HT-29 (cell line): ENCODE measurements at regions not wholly inside any gene's neighbourhood (a gene's known extent, or its start where the extent isn't known, plus 50 kb on each side); places are given as distances from the start of the nearest gene placed in this dataset.

Experiments
- DNase-seq: peaks from one replicate; pipeline ENCODE4 v3.0.0-alpha.2; 2015; ENCODE audit warnings: low spot score

DNA sequence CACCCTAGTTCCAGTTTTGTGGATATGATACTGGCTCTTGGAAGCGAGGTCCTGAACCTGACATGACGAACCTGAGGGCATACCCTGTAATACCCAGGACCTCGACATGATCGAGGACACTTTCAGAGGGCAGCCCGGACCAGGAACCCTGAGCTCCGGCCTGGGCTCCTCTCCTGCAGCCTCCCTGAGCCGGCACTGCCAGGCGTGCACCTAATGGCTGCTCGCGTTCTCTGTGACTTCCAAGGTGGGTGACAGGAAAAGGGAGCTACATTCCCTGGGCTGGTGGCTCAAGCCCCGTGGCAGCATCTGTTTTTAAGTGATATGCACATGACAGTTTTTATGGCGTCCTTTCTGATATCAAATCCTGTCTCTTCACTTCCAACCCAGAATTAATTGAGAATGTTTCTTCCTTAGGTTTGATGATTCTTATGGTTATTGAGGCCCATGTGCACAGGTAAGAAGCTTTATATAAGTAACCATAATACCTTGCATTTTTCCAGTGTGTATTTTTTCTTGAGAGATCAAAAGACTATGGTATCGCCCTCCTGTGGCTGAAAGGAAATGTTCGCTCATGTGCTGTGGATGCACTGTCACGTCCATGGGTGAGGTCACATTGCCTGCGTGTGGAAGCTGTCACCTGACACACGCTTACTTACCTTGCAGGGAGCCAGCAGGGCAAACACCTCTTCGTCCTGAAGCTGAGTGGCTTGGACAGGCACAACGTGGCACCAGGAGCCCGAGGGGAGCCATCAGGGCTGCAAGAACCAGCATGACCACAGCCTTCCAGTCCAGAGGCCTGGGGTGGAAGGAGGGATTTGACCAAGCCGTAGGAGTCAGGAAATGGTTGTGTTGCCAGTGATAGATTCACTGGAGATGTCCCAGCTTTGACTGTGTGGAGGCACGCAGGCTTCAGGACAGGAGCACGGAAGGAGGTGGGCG is 367.4 kb upstream of the MYT1L start:
- DNase-seq = peak; percentile 44

- DNase-seq = no peak
Observed at GRCh38 chr2:2696733-2697455, 365.8 kb upstream of the MYT1L start.

- DNase-seq = no peak
Observed at GRCh38 chr2:2696325-2696724, 365.2 kb upstream of the MYT1L start.

- DNase-seq = no peak
Observed at GRCh38 chr2:2694746-2695145, 363.7 kb upstream of the MYT1L start.

DNA sequence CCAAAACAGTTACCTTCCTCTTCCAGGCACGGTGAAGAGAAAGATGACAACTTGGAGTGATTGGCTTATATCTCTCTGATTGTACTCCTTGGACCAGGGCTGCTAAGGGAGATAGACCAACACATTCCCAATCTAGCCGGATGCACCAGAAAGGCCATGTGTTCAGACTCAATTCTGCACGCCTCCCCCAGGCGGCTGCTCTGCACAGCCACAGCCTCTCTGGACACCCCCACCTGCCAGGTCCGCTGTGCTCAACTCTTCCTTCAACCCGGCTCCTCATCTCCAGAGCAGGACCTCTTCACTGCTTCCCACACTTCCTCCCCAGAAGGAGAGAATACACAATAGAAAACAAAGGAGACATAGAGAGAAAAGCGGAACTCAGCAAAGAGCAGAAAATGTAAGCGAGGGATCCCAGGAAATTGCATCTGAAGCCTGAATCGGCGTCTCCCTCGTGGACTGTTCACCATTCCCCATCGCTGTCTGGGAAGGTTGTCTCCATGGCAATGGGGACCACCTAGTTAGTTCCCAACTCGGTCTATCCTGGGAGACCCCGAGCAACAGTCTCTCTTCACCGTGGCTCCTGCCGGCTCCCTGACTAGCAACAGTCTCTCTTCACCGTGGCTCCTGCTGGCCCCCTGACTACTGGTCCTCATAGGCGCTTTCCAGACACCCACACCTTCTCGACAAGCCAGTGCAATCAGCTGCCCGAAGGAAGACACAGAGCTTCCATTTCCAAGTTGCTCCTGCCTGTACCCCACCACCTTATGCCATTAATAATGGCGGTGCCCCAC is 361.7 kb upstream of the MYT1L start:
- DNase-seq = no peak

DNA sequence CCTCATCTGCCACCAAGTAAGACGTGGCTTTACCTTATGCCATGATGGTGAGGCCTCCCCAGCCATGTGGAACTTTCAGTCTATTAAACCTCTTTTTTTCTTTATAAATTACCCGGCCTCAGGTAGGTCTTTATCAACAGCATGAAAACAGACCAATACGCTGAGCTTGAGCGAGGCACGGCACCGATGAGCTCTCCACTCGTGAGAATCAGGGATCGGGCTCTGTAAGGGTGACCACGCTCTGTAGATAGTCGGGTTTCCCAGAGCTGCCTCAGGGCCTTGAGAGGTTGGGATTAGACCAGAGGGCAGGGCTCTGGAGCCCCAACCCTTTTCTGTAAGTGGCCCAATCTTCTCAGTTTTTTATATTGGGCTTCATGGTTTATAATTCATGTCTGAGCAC is 360.3 kb upstream of the MYT1L start:
- no peak for DNase-seq

GRCh38 chr2:2690985-2691384 is 359.9 kb upstream of the MYT1L start:
- no peak for DNase-seq

GRCh38 chr2:2689306-2689705 is 358.2 kb upstream of the MYT1L start:
- DNase-seq = no peak

GRCh38 chr2:2688254-2688653 is 357.2 kb upstream of the MYT1L start:
- no peak for DNase-seq

GRCh38 chr2:2687745-2688144 is 356.7 kb upstream of the MYT1L start:
- DNase-seq = no peak

DNA sequence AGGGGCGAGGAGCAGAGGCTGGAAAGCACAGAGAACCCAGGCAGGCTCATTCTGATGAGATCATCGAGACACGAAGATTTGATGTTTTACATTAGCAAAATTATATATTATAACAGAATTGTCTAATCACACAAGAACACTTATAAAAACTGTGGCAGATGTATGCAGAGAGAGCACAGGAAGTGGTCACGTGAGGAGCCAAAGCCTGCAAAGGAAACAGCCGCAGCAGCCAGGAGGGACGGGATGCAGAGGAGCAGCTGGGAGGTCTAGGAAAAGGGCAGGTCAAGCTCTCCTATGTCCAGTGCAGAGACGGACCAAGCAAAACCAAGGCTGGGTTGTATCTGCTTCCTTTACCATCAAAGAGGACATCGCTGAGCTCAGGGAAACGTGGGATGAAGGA is 355.1 kb upstream of the MYT1L start:
- DNase-seq = no peak

GRCh38 chr2:2683606-2684224 is 352.6 kb upstream of the MYT1L start:
- DNase-seq = no peak

- no peak for DNase-seq
Observed at GRCh38 chr2:2682700-2683342, 351.7 kb upstream of the MYT1L start.

DNA sequence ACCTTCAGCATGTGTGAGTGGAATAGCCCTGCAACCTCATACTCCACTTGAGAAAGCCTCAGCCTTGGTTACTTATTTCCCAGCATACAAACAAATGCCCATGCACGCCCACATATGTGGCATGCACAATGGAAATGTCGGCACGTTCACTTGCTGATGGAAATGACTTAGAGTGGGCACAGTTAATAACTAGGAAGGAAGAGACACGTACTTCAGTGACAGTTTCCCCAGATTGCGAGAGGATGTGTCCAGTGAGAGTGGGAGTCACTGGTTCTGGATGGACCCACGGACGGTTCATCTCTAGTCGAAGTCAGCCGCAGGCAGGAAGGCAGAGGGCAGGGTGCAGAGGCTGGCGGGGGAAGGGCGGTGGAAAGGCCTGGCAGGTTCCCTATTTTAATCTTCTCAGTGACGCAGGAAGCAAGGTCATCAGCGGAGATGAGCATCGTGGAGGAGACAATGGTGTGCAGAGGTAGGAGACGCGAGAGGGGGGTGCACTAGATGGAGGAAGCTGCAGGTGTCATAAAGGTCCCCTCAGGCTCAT is 350.7 kb upstream of the MYT1L start:
- no peak for DNase-seq

- no peak for DNase-seq
Observed at GRCh38 chr2:2681085-2681484, 350.0 kb upstream of the MYT1L start.

GRCh38 chr2:2674831-2675230 is 343.8 kb upstream of the MYT1L start:
- DNase-seq = no peak

GRCh38 chr2:2673406-2673805 is 342.3 kb upstream of the MYT1L start:
- DNase-seq = no peak

DNA sequence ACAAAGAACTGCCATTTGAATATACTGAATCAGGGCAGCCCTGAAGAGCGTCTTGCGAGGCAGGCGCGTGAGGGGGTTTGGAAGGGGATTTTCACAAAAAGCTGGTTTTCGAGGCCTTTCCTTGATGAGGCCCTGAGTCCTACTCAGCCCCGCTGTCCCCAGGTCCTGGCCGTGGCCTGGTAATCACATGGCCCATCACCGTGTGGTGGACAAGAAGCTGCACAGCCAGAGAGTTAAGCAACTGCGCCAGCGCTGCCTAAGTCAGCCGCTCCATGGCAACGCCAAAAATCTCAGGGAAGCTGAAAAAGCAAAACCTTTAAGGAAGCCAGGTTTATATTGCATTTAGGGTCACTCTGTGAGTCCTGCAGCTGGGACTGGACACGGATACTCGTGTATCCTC is 341.2 kb upstream of the MYT1L start:
- DNase-seq = no peak

- DNase-seq = no peak
Observed at GRCh38 chr2:2671826-2672225, 340.8 kb upstream of the MYT1L start.

- no peak for DNase-seq
Observed at GRCh38 chr2:2669316-2669715, 338.2 kb upstream of the MYT1L start.
